ENCODE measurements at regions not wholly inside any gene's neighbourhood (a gene's known extent, or its start where the extent isn't known, plus 50 kb on each side); places are given as distances from the start of the nearest gene placed in this dataset.

GRCh38 chr21:25371841-25372425, 235.3 kb downstream of the MRPL39 start:
- H3K4me2 ChIP-seq: no peak overlapping the region
- H3K27ac ChIP-seq: no peak overlapping the region

GRCh38 chr21:25370311-25370744, 237.0 kb downstream of the MRPL39 start:
- 0% methylated on average over 4 of the region's 6 CpGs for WGBS (ENCODE audit: missing lambda C conversion rate)
- Histone ChIP-seq H3K4me3 (no peak overlapping the region), H3K9me3 (no peaks in the 10 kb centered on the region), H3K4me2 (no peak overlapping the region), H3K4me1 (no peaks in the 10 kb centered on the region), H3K27ac (no peak overlapping the region)
- DNase-seq (ENCODE audit: low read depth in 1 of 2, low spot score in 1 of 2): no peak
- ChIA-PET CTCF (no interaction called here), POLR2A (no interaction called here)
- no peak for FAIRE-seq
- no peak for ATAC-seq
- no peak for TF ChIP-seq RNF2 (IDR thresholded peaks at IDR 0.05; ENCODE audit: borderline replicate concordance, low read depth)
- no peak for TF ChIP-seq ZC3H11A (IDR thresholded peaks at IDR 0.05)

More at GRCh38 chr21:25371841-25372425, 235.3 kb downstream of the MRPL39 start:
- H3K4me3 ChIP-seq: no peak overlapping the region
- no peaks in the 10 kb centered on the region for H3K9me3 ChIP-seq
- FAIRE-seq (no peak), DNase-seq (ENCODE audit: low read depth in 1 of 2, low spot score in 1 of 2) (no peak), ATAC-seq (no peak)
- H3K4me1 ChIP-seq: no peaks in the 10 kb centered on the region
- 3% methylated on average over 5 of the region's 5 CpGs for WGBS (ENCODE audit: missing lambda C conversion rate)
- ChIA-PET POLR2A (no interaction called here), CTCF (no interaction called here)
- TF ChIP-seq NPAS2 (CRISPR knock-in tag; IDR thresholded peaks at IDR 0.05; ENCODE audit: borderline replicate concordance) (no peak), ZNF302 (CRISPR knock-in tag; IDR thresholded peaks at IDR 0.05) (no peak), ZSCAN20 (CRISPR knock-in tag; IDR thresholded peaks at IDR 0.05) (no peak), HOXA7 (CRISPR knock-in tag; IDR thresholded peaks at IDR 0.05) (no peak), REST (IDR thresholded peaks at IDR 0.05) (no peak), ZFP36 (IDR thresholded peaks at IDR 0.05; ENCODE audit: borderline replicate concordance, partially characterized antibody) (no peak), MAZ (IDR thresholded peaks at IDR 0.05; ENCODE audit: borderline replicate concordance, low read depth, low read length) (no peak), HOXB5 (CRISPR knock-in tag; IDR thresholded peaks at IDR 0.05) (no peak), SMC3 (IDR thresholded peaks at IDR 0.05) (no peak), MAFK (IDR thresholded peaks at IDR 0.05; ENCODE audit: partially characterized antibody) (no peak)

- ChIA-PET POLR2A (no interaction called here), CTCF (interaction anchor here (0.9 to 1.6 kb wide), 2 partner anchors 10 to 16 kb away, joined by 3 to 5 read pairs; no protein-coding TSS in a partner anchor)
- FAIRE-seq: no peak
- no peak for TF ChIP-seq CHD2 (IDR thresholded peaks at IDR 0.05; ENCODE audit: low read length, partially characterized antibody)
- H3K4me3 ChIP-seq: no peak overlapping the region
- no peak overlapping the region for H3K27ac ChIP-seq
- 0% methylated on average over 4 of the region's 4 CpGs for WGBS (ENCODE audit: missing lambda C conversion rate)
- no peak for ATAC-seq
- DNase-seq (ENCODE audit: low read depth in 1 of 2, low spot score in 1 of 2): no peak
- no peak overlapping the region for H3K4me2 ChIP-seq
- H3K4me1 ChIP-seq: no peaks in the 10 kb centered on the region
- no peaks in the 10 kb centered on the region for H3K9me3 ChIP-seq
Observed at GRCh38 chr21:25369524-25370300, 237.6 kb downstream of the MRPL39 start.

- ChIA-PET POLR2A (no interaction called here), CTCF (interaction anchor here (1.6 kb wide), 1 partner anchor 18 kb away, joined by 5 read pairs; no protein-coding TSS in a partner anchor)
- DNase-seq (ENCODE audit: low read depth in 1 of 2, low spot score in 1 of 2) (no peak), ATAC-seq (no peak), FAIRE-seq (no peak)
- TF ChIP-seq NR3C1 (IDR thresholded peaks at IDR 0.05): no peak
- no peak for TF ChIP-seq EHF (CRISPR knock-in tag; IDR thresholded peaks at IDR 0.05)
- Histone ChIP-seq H3K4me2 (no peak overlapping the region), H3K27ac (no peak overlapping the region), H3K9me3 (no peaks in the 10 kb centered on the region), H3K4me1 (no peaks in the 10 kb centered on the region), H3K4me3 (no peak overlapping the region)
- WGBS (ENCODE audit: missing lambda C conversion rate): 27% methylated on average over 7 of the region's 7 CpGs
Observed at GRCh38 chr21:25368531-25368930, 238.8 kb downstream of the MRPL39 start.

Data from A549 (cell line).